ENCODE measurements at regions not wholly inside any gene's neighbourhood (a gene's known extent, or its start where the extent isn't known, plus 50 kb on each side); places are given as distances from the start of the nearest gene placed in this dataset.

DNA sequence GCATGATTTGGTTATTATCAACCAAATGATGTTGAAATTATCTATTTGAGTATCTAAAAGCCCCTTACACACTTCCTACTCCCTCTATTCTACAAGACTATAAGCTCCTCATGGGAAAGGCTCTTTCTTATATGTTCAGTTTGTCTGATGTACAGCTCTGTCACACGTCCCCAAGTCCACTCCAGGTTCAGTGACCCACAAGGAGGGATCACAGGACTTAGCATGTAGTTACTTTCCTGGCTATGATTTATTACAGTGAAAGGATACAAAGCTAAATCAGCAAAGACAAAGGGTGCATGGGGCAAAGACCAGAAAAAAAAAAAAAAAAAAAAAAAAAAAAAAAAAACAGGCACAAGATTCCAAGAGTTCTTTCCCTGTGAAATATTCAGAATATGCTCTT lies 125.6 kb upstream of the TMEM106B start:
- DNase-seq, result no peak

DNA sequence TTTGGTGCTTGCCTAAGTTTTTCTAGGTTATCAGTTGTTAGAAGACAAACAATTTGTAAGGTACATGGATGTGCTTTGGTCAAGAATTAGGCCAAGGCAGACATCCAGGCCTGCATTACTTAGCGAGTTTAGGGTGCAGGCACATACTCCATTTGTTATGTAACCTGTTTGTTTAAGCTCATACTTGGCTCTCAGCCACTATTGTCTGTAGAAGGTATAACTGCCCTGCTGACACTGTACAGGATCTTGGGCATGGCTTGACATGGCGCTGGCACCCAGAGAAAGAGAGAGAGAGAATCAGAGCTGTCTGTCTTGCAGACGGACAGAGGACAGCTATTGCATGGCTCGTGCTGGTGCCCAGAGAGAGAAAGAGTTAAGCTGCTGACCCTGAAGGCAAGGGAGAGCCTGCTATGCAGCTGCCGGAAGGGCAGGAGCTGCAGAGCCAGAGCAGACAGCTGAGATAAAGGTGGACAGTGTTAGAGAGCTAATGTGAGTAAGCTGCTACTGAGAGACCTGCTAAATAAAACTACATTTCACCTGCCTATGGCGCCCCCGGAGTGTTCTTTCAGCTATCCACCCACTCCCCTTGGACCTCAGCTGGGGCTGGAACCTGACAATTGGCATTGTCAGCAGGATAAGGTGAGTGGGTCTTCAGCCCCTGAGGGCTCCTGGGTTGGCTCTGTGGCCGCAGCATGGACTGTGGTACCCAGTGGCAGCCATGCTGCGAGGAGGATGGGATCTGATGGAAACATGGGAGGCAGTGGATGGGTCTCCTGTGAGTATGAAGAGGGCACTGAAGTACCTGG lies 120.9 kb upstream of the TMEM106B start:
- no peak for DNase-seq

DNA sequence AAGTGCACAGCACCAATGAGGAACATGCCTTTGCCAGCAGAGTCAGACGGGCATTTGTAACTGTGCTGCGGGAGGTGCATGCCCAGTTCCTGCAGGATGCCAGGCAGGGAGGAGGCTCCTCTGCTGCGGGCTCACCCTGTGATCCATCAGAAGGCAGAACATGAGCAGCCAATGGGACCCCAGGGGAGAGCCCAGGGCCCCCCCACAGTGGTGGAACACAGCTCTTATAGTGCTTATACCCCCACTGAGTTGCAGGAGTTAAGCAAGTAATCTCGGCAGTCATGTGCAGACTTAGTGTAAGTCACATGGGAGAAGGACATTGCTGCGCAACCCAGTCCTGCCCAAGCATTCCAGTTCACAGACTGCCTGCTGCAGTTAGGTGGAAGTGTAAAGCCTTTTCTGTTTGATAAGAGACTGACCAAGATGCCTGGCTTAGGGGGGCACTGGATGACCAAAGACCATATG lies 120.3 kb upstream of the TMEM106B start:
- DNase-seq, result no peak

DNA sequence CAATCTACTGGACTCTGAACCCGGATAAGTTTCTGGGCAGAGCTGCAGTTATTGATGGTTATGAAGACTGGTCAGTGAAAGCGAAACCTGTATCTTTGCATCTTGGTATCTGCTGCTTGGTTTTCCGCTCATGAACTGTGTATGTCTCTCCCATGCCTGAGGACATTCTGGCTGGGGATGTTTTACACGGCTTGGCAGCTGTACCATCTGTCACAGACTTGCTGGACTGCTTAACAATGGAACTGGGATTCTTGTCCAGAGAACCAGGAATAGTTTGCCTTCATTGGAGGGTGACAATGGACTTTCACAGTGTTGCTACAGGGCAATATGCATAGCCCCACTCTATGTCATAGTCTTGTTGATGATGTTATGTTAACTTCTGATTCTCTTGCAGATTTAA lies 119.9 kb upstream of the TMEM106B start:
- DNase-seq, result no peak

DNA sequence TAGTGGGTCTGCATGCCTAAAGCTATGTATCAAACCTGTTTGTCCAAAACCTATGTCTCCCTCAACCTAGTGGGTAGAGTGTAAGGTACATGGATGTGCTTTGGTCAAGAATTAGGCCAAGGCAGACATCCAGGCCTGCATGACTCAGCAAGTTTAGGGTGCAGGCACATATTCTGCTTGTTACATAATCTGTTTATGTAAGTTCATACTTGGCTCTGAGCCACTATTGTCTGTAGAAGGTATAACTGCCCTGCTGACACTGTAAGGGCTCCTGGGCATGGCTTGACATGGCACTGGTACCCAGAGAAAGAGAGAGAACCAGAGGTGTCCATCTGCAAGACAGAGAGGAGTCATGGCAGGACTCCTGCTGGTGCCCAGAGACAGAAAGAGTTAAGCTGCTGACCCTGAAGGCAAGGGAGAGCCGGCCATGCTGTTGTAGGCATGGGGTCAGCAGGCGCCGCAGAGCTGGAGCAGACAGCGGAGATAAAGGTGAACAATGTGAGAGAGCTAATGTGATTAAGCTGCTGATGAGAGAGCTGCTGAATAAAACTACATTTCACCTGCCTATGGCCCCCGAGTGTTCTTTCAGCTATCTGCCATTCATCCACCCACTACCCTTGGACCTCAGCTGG lies 118.5 kb upstream of the TMEM106B start:
- DNase-seq, result no peak

DNA sequence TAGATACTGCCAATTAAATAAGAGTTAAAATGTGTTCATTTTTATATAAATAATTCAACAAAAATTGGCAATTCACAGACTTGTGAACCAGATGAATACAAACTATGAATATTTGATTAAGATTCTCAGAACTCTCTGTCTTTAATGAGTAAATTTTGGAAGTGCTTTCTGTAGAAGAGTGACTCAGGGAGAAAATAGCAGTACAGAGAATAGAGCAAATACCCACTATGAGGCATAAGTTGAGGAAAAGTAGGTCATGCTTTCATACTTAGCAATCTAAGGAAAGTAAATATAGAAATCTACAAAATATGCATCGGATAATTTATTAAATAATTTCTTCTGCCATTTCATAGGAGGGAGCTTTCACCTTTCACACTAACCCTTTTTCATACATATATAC lies 117.7 kb upstream of the TMEM106B start:
- no peak for DNase-seq

DNA sequence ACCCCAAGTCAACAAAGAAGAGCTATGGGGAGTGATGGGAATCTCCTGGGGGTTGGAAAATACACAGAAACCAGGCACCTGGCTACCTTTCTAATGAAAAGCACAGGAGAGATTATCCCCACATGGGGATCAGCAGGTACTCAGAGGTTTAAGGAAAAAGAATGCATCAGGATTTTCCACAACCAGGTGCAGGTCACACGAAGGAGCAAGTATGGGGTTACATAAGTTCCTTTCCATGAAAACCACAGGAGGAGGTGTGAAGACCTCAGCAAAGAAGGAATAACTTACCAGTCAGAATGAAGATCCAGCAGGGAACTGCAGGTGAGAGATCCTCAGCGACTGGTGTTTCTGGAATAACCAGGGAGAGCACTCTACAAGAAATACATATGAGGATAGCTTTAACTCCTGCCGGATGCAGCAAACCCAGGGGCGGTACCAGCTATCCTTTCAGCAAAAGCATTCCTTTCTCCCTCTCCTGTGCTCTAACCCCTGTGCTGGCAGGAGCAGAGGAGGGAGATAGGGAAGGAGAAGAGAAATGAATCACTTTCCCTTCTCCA lies 116.7 kb upstream of the TMEM106B start:
- DNase-seq, result no peak

DNA sequence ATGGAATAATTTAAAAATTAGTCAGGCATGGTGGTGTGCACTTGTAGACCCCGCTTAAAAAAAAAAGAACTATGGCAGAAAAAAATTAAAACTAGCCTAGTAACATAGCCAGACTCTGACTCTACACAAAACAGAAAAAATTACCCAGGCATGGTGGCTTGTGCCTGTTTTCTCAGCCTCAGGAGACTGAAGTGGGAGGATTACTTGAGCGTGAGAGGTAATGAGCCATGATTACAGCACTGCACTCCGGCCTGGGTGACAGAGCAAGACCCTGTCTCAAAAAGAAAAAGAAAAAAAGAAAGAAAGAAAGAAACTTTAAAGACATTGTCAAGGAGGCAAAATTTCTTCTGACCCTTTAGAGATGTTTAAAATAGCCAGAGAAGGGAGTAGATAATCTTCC lies 109.0 kb upstream of the TMEM106B start:
- DNase-seq, result no peak

DNA sequence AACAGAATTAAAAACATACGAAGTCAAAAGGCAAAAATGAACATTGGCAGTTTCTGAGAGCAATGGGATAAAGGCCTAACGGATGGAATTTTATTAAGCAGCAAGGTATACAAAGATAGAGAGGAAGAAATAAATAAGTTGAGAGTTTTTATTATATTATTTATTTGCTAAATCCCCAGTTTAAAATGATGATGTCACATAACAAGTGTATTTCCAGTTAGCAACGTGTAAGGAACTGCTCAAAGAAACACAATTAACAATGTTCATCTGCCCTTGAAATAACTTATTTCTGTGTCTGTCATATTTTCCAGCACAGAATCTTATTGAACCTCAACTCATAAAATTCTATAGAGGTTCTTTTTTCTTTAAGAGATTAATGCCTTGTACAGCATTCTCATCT lies 108.6 kb upstream of the TMEM106B start:
- DNase-seq, result no peak

DNA sequence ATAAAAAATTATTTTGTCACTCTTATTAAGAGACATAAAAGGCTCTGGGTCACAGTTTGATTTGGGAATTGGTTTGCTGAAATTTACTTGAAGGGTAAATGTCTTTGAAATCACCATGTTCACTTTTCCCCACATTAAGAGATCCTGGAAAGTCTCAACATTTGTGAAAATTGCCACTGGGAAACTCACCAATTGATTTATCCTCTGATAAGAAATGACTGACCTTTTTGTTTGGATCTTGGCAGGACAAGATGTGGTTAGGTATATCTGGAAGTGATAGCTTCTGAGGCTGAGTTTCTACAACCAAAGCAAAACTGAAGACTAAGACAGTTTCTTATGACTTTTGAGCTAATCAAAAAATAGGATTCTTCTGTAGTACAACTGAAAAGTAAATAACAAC lies 107.1 kb upstream of the TMEM106B start:
- no peak for DNase-seq

DNA sequence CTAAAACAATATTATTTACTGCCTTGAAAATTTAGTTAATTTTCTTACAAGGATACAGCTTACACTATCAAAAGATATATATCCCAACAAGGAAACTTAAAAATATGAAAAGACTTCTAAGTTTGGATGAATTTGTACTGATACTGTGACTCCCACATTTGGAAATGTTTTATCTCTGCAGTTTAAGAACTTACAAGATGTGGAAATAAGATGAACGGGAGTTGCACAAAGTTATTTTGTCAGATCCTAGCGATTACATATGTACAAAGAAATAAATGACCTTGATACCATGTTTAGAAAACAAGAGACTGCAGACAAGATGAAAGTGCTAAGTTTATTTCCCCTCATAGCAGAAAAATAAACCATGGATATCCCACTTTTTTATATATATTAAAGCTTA lies 103.7 kb upstream of the TMEM106B start:
- DNase-seq, result no peak

DNA sequence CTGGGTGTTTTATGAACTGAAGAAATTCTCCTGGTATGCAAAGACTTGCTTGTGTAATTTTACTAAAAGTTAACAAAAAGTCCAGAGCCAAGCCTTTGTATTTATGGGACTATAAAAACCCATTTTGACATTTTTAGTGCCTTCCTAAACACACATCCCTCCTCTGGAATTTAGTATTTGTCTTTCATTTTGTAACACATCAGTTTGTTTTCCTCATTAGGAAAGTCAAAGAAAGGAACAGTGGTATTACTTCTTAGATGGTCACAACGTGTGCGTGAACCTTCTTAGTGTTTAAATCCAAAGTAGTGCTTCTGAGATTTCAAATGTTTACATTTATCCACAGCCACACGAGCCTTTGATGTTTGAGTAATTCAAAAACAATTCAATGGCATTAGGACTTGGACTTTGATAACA lies 103.2 kb upstream of the TMEM106B start:
- no peak for DNase-seq

DNA sequence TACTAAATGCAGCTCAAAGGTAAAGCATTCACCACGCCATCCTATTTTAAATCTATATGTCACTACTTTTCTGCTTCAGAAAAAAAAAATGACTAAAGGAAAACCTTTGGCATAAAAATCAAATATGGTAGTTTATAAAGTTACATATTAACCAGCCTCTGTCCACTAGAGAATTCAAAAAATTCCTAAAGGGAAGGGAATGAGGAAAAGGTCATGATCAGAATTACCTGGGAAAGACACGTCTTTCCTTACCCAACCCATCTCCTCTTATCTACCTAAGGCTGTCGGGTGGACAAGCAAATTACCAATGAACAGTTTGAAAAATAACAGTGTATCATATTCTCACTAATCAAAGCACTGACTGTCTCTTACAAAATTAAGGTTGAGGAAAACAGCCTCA lies 100.7 kb upstream of the TMEM106B start:
- no peak for DNase-seq

DNA sequence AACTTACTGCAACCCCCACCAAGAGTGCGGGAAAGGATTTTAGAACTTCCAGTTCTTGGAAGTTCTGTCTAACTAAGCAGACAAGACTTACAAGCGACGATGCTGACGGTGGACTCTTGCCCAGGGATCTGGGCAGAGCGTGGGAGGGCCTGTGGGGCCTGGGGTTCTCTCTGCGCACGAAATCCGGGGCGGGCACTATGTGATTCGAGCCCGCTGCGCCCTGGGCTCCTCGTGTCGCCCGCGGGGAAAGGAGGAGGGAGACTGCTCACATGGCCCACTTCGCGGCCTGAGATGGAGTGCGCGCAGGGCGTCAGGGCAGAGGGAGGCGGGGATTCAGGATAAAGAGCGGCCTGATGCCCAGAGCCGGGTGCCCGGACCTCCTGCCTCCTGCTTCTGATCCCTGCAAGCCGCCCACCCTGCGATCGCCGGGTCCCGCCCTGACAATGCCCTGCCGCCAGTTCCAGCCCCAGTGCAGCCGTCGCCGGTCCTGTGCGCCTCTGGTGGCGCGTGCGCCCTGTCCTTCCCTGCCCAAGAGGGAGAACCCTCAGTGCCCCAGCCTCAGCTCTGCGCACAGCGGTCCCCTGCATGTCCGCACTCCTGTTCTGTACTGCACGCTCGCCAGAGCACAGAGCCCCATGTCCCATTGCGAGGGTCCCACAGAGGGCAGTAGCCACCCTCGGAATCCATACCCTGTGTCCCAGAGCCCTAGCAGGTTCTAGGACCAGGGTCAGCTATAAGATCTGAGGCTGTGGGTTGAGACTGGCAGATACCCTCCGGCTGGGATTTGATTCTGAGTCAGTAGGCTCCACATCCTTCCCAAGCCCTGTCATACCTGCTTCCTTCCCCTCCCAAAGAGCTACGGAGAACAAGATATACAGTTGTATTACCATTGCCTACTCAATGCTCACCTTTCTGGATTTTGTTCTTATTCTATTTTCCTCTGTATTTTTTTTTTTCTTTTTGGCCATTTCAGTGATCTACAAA lies 99.4 kb upstream of the TMEM106B start:
- peak; percentile 70 for DNase-seq

DNA sequence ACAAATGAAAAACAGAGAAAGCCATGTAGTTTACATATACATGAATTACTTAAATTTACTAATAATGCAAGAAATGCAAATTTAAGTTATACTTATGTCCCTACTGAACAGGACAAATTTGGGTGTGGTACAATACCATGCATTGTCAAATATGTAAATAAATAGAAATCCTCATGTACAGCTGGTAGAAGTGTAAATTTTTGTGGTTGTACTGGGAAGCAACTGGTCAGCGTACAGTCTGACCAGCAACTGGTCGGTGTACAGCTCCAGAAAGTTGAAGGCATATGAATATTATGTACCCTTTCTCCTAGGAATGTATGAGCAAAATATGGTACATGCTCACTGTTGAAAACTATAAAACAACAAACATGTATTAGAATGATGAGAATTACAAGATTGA lies 93.9 kb upstream of the TMEM106B start:
- DNase-seq, result no peak

DNA sequence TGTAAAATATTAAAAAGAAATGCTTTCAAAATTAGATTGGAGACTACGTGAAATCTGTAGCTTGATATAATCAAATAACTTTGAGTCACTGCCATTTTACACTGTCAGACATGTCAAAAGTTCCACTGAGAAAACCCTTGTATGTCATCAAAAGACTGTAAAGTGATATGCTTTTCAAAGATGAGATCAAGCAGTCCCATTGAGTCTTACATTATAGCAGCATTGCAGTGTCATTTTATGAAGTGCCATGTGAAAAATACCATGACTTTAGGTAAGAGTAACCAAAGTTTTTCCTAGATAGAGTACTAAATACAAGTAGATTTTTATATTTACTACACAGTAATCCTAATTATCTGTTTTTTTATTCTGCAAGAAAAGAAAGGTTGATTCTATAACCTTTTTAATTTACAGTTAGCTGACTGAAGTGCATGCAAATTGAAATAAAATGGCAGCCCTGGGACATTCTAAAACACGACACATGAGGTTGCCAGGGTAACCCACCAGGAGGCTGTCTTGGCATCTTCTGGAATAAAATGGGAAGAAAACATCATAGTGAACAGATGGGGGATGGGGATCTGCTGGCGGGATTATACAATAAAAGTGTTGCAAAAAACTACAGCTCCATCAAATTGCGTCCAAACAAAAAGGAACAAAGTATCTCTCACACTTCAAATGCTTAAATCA lies 91.3 kb upstream of the TMEM106B start:
- DNase-seq, result no peak

DNA sequence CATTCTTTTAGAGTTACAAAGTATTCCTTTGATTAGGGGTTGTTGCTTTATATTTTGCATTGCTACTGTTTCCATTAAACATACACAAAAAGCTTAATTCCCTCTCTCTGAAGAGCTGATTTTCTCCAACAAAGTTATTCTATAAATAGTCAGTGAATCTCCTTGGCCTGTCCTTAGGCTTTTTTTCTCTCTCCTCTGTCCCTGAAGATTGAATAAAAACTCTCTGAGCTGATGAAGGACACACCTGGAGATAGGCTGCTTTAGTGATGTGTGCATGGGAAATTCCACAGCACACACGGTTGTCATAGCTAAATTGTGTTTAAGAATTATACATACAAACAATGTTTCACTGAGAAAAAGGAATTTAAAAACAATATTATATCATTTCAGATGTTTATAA lies 90.5 kb upstream of the TMEM106B start:
- no peak for DNase-seq

DNA sequence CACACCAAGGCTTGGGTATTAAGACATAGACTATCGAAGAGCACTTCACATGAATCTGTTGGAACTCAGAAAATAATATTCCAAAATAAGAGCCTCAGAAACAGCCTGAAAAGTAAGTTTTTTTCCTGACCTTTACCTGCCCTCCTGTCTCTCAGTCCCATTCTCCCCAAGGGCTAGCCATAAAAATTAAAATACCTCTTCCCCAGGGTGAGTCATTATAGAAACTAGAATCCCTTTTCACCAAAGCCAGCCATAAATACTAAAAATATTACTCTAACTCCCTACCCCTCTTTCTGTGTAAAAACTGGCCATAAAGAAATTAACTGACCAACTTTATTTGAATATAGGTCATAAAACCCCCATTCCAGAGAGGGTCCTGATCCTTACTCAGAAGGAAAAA lies 87.9 kb upstream of the TMEM106B start:
- no peak for DNase-seq

DNA sequence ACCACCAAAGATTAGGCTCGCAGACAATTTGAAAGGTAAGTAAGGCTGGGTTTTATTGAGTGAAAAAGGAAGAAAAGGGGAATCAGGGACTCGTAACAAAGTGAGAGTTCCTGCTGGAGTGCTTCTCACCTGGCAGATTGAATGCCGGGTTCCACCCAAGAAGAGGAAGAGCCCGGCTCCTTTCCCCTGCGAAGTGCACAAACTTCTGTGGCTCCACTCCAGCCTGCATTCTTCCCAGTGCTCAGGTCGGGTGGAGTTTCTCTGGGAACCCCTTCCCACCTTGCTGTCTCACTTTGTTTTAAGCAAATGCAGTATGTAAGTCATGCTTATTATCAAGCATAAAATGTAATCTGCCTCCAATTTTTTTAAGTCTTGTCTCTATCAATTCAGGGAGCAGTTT lies 87.1 kb upstream of the TMEM106B start:
- DNase-seq, result no peak

DNA sequence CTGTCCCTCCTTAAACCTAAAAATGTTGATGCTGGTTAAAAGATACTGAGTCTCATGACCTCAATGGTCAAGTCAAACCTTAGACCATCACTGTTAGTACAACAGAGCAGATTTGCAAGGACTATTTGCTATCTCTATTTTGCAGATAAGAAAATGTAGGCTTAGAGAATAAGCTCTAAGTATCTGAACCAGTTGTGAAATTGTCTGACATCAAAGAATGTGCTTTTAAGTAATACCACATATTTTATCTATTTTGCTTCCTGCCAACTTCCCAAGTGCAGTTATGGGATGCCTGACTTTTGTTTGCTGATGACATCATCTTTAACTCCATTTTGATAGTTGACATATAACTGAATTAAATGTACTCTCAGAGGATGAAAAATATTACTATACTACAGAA lies 83.6 kb upstream of the TMEM106B start:
- no peak for DNase-seq

DNA sequence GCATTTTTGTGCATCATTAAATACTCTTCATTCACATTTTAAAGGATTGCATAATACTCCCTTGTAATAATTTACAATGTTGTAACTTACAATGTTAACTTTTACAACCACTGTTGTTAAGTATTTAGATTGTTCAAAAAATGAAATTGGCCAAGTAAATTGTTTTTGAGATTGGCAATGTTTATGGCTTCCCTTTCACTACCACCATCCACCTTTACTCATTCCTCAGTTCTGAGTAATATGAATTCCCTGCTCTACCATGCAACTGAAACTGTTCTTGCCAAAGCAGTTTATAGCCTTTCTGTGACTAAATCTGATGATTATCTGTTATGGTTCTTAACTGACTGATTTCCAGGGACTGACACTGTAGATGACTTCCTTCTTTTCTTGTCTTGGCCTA lies 80.5 kb upstream of the TMEM106B start:
- no peak for DNase-seq

DNA sequence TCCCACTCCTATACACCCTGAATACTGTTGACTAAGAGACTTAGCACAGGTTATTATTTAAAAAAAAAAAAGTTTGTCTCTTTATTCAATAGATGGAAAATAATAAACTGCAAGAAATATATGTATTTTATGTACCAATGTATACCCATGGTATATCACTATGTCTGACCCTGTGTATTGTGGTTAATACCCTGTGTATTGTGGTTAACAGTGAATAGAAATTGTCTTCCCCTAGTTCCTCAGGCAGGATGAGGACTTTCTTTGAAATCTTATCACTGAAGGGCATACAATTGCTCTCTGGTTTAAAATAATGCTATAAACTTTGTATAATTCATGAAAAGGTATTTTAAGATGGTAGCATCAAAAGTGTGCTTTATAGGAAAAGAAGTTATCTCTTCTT lies 80.0 kb upstream of the TMEM106B start:
- no peak for DNase-seq

DNA sequence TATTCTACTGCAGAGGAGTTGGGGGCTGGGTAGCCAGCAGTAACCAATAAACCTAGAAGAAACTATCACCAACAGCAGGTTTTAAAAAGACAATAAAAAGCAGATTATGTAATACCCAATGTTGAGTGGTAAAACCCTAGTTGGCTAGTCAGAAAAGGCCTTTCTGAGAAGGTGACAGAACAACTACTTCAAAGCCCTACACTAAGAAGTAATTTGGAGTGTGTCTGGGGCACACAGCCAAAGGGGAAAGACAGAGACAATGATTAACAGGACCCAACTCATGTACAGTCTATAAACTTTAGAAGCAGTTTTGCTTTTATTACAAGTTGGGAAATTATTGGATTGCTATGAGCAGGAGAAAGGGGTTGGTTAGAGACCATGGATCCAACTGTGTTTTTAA lies 77.2 kb upstream of the TMEM106B start:
- DNase-seq, result no peak

Measured in left hindlimb (tissue), 1 donor.